ENCODE measurements at regions not wholly inside any gene's neighbourhood (a gene's known extent, or its start where the extent isn't known, plus 50 kb on each side); places are given as distances from the start of the nearest gene placed in this dataset.

- no peak for TF ChIP-seq EZH2 (IDR thresholded peaks at IDR 0.05; ENCODE audit: insufficient read depth, poor library complexity, severe bottlenecking)
- no peak for TF ChIP-seq EZH2phosphoT487 (IDR thresholded peaks at IDR 0.05; ENCODE audit: insufficient read depth, low read depth)
Observed at GRCh38 chr12:107248187-107248586, 154.8 kb upstream of the CRY1 start.

Data from GM23248 (cell line).